Aorta (tissue), 5 donors: ENCODE measurements at regions not wholly inside any gene's neighbourhood (a gene's known extent, or its start where the extent isn't known, plus 50 kb on each side); places are given as distances from the start of the nearest gene placed in this dataset.
"Not testable (repeated sequence)": the region's sequence is repeated elsewhere in the genome, so short reads cannot be mapped to it uniquely, and the experiment has no call there.

ENCODE experiments used
- ATAC-seq: fragments of 200-7000 bp; cut with Tn5 transposase; one replicate; pipeline ENCODE4 v1.9.1; 2022; ENCODE audit warnings: moderate library complexity; ENCODE audit not compliant: low FRiP score
- DNase-seq, 2 donors: peaks; one replicate each; pipeline ENCODE4 v3.0.0-alpha.2; 2020
- H3K27ac ChIP-seq, 2 donors: one replicate each; pipeline ENCODE4 v1.5.1; 2013; ENCODE audit warnings: low read length in 2 of 2, mild to moderate bottlenecking in 2 of 2, moderate library complexity in 2 of 2, control low read depth in 1 of 2, inconsistent platforms in 1 of 2, low read depth in 1 of 2
- H3K27me3 ChIP-seq, 2 donors: one replicate each; pipeline ENCODE4 v1.6.1; 2013; ENCODE audit warnings: control low read depth in 1 of 2, low read length in 1 of 2, mild to moderate bottlenecking in 1 of 2, moderate library complexity in 1 of 2; ENCODE audit not compliant: insufficient read depth in 2 of 2, control insufficient read depth in 1 of 2
- H3K36me3 ChIP-seq, 2 donors: one replicate each; pipeline ENCODE4 v1.6.1; 2013; ENCODE audit warnings: control low read depth in 1 of 2, low read length in 1 of 2, mild to moderate bottlenecking in 1 of 2; ENCODE audit not compliant: insufficient read depth in 2 of 2, control insufficient read depth in 1 of 2
- H3K4me1 ChIP-seq, 2 donors: one replicate each; pipeline ENCODE4 v1.6.1; 2013; ENCODE audit warnings: low read length in 2 of 2, control low read depth in 1 of 2, mild to moderate bottlenecking in 1 of 2, moderate library complexity in 1 of 2; ENCODE audit not compliant: insufficient read depth in 2 of 2, control insufficient read depth in 1 of 2
- H3K4me3 ChIP-seq, 2 donors: one replicate each; pipeline ENCODE4 v1.5.1; 2013; ENCODE audit warnings: low read length in 2 of 2, control low read depth in 1 of 2, mild to moderate bottlenecking in 1 of 2
- H3K9me3 ChIP-seq: one replicate; pipeline ENCODE4 v1.6.1; 2013; ENCODE audit warnings: mild to moderate bottlenecking, low read length; ENCODE audit not compliant: control insufficient read depth
- WGBS, 2 donors: extraction: QIAGEN DNeasy Blood & Tissue Kit; methylation state at CpG; one replicate each; pipeline ENCODE4 v1.1.7; 2013; 5-methylcytosine and 5-hydroxymethylcytosine counted together
- intact Hi-C, 2 donors: fragments of 100-400 bp; cut with DNase I; formaldehyde crosslinking; loops; one replicate each; pipeline versions ENCODE4 v1.14.2 to v1.15.0; 2022
- donor health status: healthy with polysubstance abuse.
- donor health status: Bipolar disorder and iron deficiency.
- donor health status: DM: no; HTN: no; CAD: no.
- donor health status: DM: no; HTN: no; CAD: no.
- donor health status: DM: yes; HTN: yes; CAD: no.

DNA sequence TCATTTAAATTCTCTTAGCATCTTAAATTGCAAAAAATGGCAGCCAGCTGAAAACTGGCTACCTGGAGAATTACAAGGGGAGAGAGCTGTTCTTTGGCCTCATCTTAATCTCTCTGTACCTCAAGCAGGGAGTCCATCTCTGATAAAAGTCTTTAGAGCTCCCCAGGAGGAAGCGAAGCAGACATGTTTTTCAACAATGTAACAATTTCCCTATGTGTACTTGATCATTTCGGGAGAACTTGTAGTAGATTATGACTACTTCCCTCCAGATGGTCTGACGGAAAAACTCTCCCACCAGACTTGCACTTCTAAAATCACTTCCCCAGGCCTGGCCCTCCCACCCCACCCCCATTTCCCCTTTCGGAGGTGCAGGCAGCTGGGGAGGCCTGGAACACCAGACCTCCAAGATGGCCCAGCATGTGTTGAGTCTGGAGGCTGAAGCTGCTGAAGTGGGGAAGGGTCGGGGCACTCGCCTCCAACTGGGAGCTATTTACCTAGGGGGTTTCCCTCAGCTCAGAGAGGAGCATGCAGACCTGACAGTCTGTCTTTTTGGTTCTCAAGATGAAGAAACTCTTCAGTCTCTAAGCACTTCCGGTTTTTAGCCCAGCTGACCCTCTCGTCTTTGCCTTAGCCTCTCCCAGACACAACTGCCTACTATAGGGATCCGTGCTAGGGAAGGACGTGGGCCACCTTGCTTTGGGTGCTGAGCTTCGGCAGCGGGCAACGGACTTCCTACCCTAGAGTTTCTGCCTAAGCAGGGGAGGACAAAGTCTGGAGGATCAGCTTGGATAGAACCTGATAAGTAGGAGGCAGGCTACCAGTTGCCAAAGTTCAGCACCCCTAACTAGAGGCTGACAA, 164.0 kb upstream of the TBL1XR1 start:
- Histone ChIP-seq H3K4me1 (peaks cover 0 to 4% of the 10 kb centered on the region in 2 donors), H3K27me3 (no peaks in the 10 kb centered on the region), H3K9me3 (no peaks in the 10 kb centered on the region), H3K27ac (peak overlapping the region; percentile 37 to 72), H3K4me3 (no peak overlapping the region), H3K36me3 (no peaks in the 10 kb centered on the region)
- intact Hi-C loops: loop anchor here in 1 of 2 donors (5.0 to 10.0 kb wide), 5 partner anchors 116 to 1023 kb away; no protein-coding TSS in a partner anchor
- WGBS, 2 donors: 86 to 88% methylated on average over 13 of the region's 13 CpGs
- DNase-seq: peak in 1 of 2 donors; percentile 70
- ATAC-seq: no peak

DNA sequence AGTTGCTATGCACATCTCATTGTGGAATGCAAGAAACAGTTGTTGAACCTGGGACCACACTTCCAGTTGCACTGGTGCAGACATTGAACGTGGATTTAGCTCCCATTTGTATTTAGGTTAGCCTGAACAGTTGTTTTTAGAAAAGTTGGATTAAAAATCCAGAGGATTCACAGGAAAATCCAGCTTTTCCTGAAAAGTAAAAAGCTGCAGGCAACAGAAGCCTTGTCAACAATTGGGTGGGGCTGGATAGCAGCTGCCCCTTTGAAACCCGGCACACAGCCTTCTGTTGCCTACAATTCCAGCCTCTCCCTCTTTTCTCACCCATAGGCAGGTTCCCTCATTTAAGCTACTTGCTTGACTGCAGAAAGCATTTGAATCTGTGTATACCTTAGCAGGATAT, 165.3 kb upstream of the TBL1XR1 start:
- no peaks in the 10 kb centered on the region for H3K27me3 ChIP-seq
- DNase-seq (no peak), ATAC-seq (no peak)
- H3K36me3 ChIP-seq: no peaks in the 10 kb centered on the region
- H3K4me3 ChIP-seq: no peak overlapping the region
- WGBS, 2 donors: 10 to 16% methylated on average over 2 of the region's 2 CpGs
- peaks cover 0 to 4% of the 10 kb centered on the region in 2 donors for H3K4me1 ChIP-seq
- intact Hi-C loops: loop anchor here in 1 of 2 donors (5.0 to 10.0 kb wide), 5 partner anchors 115 to 1022 kb away; no protein-coding TSS in a partner anchor
- H3K27ac ChIP-seq: peak overlapping the region in 1 of 2 donors; percentile 50
- no peaks in the 10 kb centered on the region for H3K9me3 ChIP-seq

DNA sequence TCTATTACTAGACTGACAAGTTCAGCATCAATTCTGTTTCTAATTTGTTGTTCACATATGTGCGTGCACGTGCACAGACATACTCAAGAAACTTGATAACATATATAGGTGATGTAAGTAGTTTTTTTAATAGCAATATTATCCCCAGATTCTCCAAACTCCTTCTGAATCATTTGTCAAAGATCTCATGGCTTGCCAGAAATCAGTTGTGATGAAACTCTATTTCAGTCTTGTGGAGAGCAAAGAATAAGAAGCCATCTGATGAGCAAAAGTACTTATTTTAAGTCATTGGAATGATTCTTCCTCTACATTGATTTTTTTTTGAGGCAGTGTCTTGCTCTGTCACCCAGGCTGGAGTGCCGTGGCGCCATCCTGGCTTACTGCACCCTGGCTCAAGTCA, 167.0 kb upstream of the TBL1XR1 start:
- ATAC-seq (no peak), DNase-seq (no peak)
- Histone ChIP-seq H3K9me3 (no peaks in the 10 kb centered on the region), H3K4me1 (peaks cover 0 to 4% of the 10 kb centered on the region in 2 donors), H3K27me3 (no peaks in the 10 kb centered on the region), H3K36me3 (no peaks in the 10 kb centered on the region), H3K27ac (no peak overlapping the region), H3K4me3 (no peak overlapping the region)
- intact Hi-C loops: loop anchor here in 1 of 2 donors (5.0 to 10.0 kb wide), 5 partner anchors 113 to 1021 kb away; no protein-coding TSS in a partner anchor
- 95 to 97% methylated on average over 4 of the region's 4 CpGs for WGBS, 2 donors

DNA sequence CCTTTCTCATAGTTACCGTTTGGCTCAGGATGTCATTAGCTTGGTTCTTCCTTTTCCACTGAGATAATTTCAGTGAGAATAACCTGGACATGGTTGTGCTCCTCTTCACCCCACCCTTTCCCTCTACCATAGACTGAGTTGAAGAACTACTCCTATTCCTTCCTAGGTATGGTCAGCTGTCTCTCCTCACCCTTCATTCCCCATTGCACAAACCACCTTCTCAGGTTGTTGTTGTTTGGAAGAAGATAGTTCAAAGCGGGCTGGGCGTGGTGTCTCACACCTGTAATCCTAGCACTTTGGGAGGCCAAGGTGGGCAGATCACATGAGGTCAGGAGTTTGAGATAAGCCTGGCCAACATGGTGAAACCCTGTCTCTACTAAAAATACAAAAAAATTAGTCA, 168.0 kb upstream of the TBL1XR1 start:
- DNase-seq, H3K27me3 ChIP-seq, H3K4me3 ChIP-seq, H3K36me3 ChIP-seq, H3K4me1 ChIP-seq, ATAC-seq, H3K9me3 ChIP-seq, H3K27ac ChIP-seq: not testable (repeated sequence)
- intact Hi-C loops: loop anchor here in 1 of 2 donors (10.0 kb wide), 2 partner anchors 440 to 1020 kb away; no protein-coding TSS in a partner anchor
- 99% methylated on average over 3 of the region's 3 CpGs for WGBS, 2 donors

DNA sequence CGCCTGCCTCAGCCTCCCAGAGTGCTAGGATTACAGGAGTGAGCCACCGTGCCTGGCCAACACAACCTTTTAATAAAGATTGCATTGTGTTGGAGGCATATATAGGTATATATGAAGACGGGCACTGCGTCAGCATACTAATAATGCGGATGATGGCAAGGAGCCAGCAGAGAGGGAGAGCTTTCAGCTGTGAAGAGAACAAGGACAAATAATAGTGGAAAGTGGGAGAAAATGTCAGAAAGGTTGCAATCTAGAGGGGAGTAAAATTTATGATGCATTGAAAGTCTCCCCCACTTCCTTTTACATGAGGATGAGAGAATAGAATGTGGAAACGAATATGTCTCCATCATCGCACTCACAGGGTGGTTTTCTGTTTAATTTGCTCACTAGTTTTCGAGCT, 170.5 kb upstream of the TBL1XR1 start:
- Histone ChIP-seq H3K27me3 (no peaks in the 10 kb centered on the region), H3K27ac (no peak overlapping the region), H3K4me3 (no peak overlapping the region), H3K9me3 (no peaks in the 10 kb centered on the region), H3K4me1 (no peaks in the 10 kb centered on the region), H3K36me3 (no peaks in the 10 kb centered on the region)
- intact Hi-C loops: loop anchor here in 1 of 2 donors (10.0 kb wide), 2 partner anchors 437 to 1017 kb away; no protein-coding TSS in a partner anchor
- ATAC-seq (no peak), DNase-seq (no peak)
- WGBS, 2 donors: 80 to 87% methylated on average over 8 of the region's 8 CpGs

DNA sequence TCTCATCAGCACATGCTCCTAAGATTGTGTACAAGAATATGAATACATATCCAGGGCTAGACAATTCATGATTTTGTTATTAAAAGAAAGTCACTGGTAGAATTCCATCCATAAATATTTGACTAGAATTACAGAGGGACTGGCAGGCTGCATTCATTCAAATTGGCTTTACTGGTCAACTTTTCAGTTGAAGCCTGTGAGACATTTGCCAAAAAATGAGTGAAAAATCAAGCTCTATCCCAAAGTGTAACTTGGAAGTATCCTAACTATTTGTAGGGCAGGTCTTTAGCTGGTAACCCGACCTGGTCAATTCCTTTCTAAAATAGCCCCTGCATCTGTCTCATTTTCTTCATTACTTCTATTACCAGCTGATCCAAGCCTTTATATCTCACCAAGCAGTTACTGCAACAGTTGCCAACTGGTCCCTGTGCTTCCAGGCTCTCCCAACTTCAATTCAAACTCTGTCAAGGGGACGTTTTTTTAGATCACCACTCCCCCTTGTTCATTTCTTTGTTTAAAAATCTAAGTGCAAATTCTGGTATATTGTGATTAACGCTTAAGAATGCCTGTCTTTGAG, 173.1 kb upstream of the TBL1XR1 start:
- intact Hi-C loops: loop anchor here (5.0 to 10.0 kb wide), 2 partner anchors 47 to 64 kb away; no protein-coding TSS in a partner anchor
- Histone ChIP-seq H3K9me3 (no peaks in the 10 kb centered on the region), H3K4me3 (no peak overlapping the region), H3K4me1 (peaks cover 0 to 7% of the 10 kb centered on the region in 2 donors), H3K36me3 (no peaks in the 10 kb centered on the region), H3K27me3 (no peaks in the 10 kb centered on the region), H3K27ac (no peak overlapping the region)
- DNase-seq (no peak), ATAC-seq (no peak)
- WGBS, 2 donors: 20 to 22% methylated on average over 3 of the region's 3 CpGs

DNA sequence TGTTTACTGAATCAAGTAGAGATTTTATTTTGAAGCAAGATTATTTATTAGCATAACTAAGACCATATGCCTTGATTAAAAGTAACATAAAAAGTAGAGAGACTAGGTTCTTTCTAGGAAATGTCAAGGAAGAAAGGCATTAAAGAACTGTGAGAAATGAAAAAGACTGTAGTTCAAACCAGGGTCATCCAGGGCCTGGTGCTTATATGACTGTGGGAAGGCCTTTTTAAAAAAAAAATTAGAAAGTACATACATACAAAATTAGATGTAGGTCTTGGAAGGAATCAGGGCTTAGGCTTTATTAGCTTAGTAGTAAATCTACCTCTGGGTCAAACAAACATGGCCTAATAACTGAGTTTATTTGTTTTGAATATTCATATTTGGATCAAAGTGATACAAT, 173.9 kb upstream of the TBL1XR1 start:
- no peaks in the 10 kb centered on the region for H3K9me3 ChIP-seq
- ATAC-seq: no peak
- no peak overlapping the region for H3K4me3 ChIP-seq
- no peak overlapping the region for H3K27ac ChIP-seq
- H3K27me3 ChIP-seq: no peaks in the 10 kb centered on the region
- intact Hi-C loops: loop anchor here (5.0 to 10.0 kb wide), 2 partner anchors 46 to 64 kb away; no protein-coding TSS in a partner anchor
- DNase-seq: no peak
- peaks cover 0 to 7% of the 10 kb centered on the region in 2 donors for H3K4me1 ChIP-seq
- H3K36me3 ChIP-seq: no peaks in the 10 kb centered on the region

DNA sequence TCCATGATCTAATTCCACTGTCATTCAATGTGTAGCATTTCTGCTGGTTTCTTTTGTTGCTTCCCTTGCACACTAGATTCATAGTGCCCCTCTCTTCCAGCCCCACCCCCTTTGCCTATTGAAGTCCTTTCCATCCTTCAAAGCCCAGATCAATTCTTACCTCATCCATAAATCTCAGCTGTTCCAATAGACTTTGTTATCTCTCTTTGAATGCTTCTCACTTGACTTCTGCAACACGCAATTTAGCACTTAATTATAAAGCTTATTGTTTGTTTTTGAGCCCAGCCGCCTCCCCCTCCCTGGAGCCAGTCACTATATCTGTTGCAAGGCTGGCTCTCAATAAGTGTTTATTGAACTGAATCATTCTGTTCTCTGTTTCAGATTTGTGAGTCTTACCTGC, 174.6 kb upstream of the TBL1XR1 start:
- Histone ChIP-seq H3K9me3 (no peaks in the 10 kb centered on the region), H3K4me1 (peaks cover 0 to 7% of the 10 kb centered on the region in 2 donors), H3K36me3 (no peaks in the 10 kb centered on the region), H3K27ac (no peak overlapping the region), H3K4me3 (no peak overlapping the region), H3K27me3 (no peaks in the 10 kb centered on the region)
- intact Hi-C loops: loop anchor here (5.0 to 10.0 kb wide), 2 partner anchors 45 to 63 kb away; no protein-coding TSS in a partner anchor
- DNase-seq (no peak), ATAC-seq (no peak)
- 92 to 94% methylated on average over 2 of the region's 2 CpGs for WGBS, 2 donors
